ENCODE measurements at regions not wholly inside any gene's neighbourhood (a gene's known extent, or its start where the extent isn't known, plus 50 kb on each side); places are given as distances from the start of the nearest gene placed in this dataset.

GRCh38 chr12:127393465-127393864 lies 873.5 kb upstream of the TMEM132C start:
- no peak overlapping the region for H3K4me3 ChIP-seq (ENCODE audit: low read depth, low read length)
- TF ChIP-seq CTCF (conservative IDR thresholded peaks at IDR 0.05; ENCODE audit: low read depth, low read length) = no peak
- DNase-seq (ENCODE audit: low read depth) = no peak

GRCh38 chr12:127393896-127394295 lies 873.1 kb upstream of the TMEM132C start:
- TF ChIP-seq CTCF (conservative IDR thresholded peaks at IDR 0.05; ENCODE audit: low read depth, low read length) = no peak
- H3K4me3 ChIP-seq (ENCODE audit: low read depth, low read length) = no peak overlapping the region
- no peak for DNase-seq (ENCODE audit: low read depth)

GRCh38 chr12:127396734-127397133 lies 870.2 kb upstream of the TMEM132C start:
- no peak overlapping the region for H3K4me3 ChIP-seq (ENCODE audit: low read depth, low read length)
- no peak for DNase-seq (ENCODE audit: low read depth)
- no peak for TF ChIP-seq CTCF (conservative IDR thresholded peaks at IDR 0.05; ENCODE audit: low read depth, low read length)

GRCh38 chr12:127398016-127398710 lies 868.8 kb upstream of the TMEM132C start:
- no peak overlapping the region for H3K4me3 ChIP-seq (ENCODE audit: low read depth, low read length)
- no peak for DNase-seq (ENCODE audit: low read depth)
- TF ChIP-seq CTCF (conservative IDR thresholded peaks at IDR 0.05; ENCODE audit: low read depth, low read length) = no peak

- TF ChIP-seq CTCF (conservative IDR thresholded peaks at IDR 0.05; ENCODE audit: low read depth, low read length) = no peak
- no peak overlapping the region for H3K4me3 ChIP-seq (ENCODE audit: low read depth, low read length)
- DNase-seq (ENCODE audit: low read depth) = no peak
These were observed 867.5 kb upstream of the TMEM132C start for GRCh38 chr12:127399451-127399850.

- DNase-seq (ENCODE audit: low read depth) = no peak
These were observed 866.7 kb upstream of the TMEM132C start for GRCh38 chr12:127400221-127400620.

More at GRCh38 chr12:127400221-127400620, 866.7 kb upstream of the TMEM132C start:
- no peak overlapping the region for H3K4me3 ChIP-seq (ENCODE audit: low read depth, low read length)
- no peak for TF ChIP-seq CTCF (conservative IDR thresholded peaks at IDR 0.05; ENCODE audit: low read depth, low read length)
